Neural cell (in vitro differentiated cells): ENCODE measurements at regions not wholly inside any gene's neighbourhood (a gene's known extent, or its start where the extent isn't known, plus 50 kb on each side); places are given as distances from the start of the nearest gene placed in this dataset.

Experiments used
- H2AFZ ChIP-seq: fragments of 200-600, 300-800 bp; sonication (generic), shearing (Covaris generic); 2 replicates; pipeline ENCODE4 v1.6.0; 2014; ENCODE audit warnings: low read depth, mild to moderate bottlenecking, antibody characterized with exemption, low read length, moderate library complexity
- H3F3A ChIP-seq: fragments of 200-600 bp; shearing (Covaris generic); 2 replicates; pipeline ENCODE4 v1.6.1; 2016; ENCODE audit warnings: mild to moderate bottlenecking, moderate library complexity, mixed read lengths, antibody characterized with exemption, low read length; ENCODE audit not compliant: insufficient read depth, poor library complexity, severe bottlenecking
- H3K27ac ChIP-seq: fragments of 200-600, 300-800 bp; sonication (generic), shearing (Covaris generic); 2 replicates; pipeline ENCODE4 v1.5.1; 2014; ENCODE audit warnings: mild to moderate bottlenecking, low read length, moderate library complexity
- H3K27me3 ChIP-seq: fragments of 300-800, 200-600 bp; sonication (generic), shearing (Covaris generic); 2 replicates; pipeline ENCODE4 v1.6.0; 2014; ENCODE audit warnings: mild to moderate bottlenecking, low read depth, low read length, moderate library complexity; ENCODE audit not compliant: insufficient read depth
- H3K36me3 ChIP-seq: fragments of 300-800, 200-600 bp; sonication (generic), shearing (Covaris generic); 2 replicates; pipeline ENCODE4 v1.5.1; 2014; ENCODE audit warnings: mild to moderate bottlenecking, antibody characterized with exemption, low read length, moderate library complexity; ENCODE audit not compliant: insufficient read depth
- H3K4me2 ChIP-seq: fragments of 300-800, 200-600 bp; sonication (generic), shearing (Covaris generic); 2 replicates; pipeline ENCODE4 v1.6.0; 2014; ENCODE audit warnings: mild to moderate bottlenecking, low read length
- H3K4me3 ChIP-seq: fragments of 300-800, 200-600 bp; sonication (generic), shearing (Covaris generic); 2 replicates; pipeline ENCODE4 v1.5.1; 2014; ENCODE audit warnings: mild to moderate bottlenecking, low read length, moderate library complexity
- H3K79me2 ChIP-seq: fragments of 200-600 bp; shearing (Covaris generic); replicated peaks from 2 replicates; pipeline ENCODE4 v1.6.0; 2014; ENCODE audit warnings: mild to moderate bottlenecking, low read length, moderate library complexity; ENCODE audit not compliant: insufficient read depth
- H3K9ac ChIP-seq: fragments of 300-800, 200-600 bp; sonication (generic), shearing (Covaris generic); 2 replicates; pipeline ENCODE4 v1.6.1; 2016; ENCODE audit warnings: mild to moderate bottlenecking, low read length, mixed read lengths
- H3K9me2 ChIP-seq: fragments of 200-600 bp; shearing (Covaris generic); 2 replicates; pipeline ENCODE4 v1.6.1; 2016; ENCODE audit warnings: mild to moderate bottlenecking, low read length, mixed read lengths; ENCODE audit not compliant: insufficient read depth
- H3K9me3 ChIP-seq: fragments of 200-600, 300-800 bp; sonication (generic), shearing (Covaris generic); 2 replicates; pipeline ENCODE4 v1.6.1; 2016; ENCODE audit warnings: mild to moderate bottlenecking, mixed run types, low read length, moderate library complexity, mixed read lengths
- H4K20me1 ChIP-seq: fragments of 200-600 bp; shearing (Covaris generic); 2 replicates; pipeline ENCODE4 v1.6.1; 2016; ENCODE audit warnings: mild to moderate bottlenecking, mixed run types; ENCODE audit not compliant: insufficient read depth
- CTCF ChIP-seq: fragments of 450-650 bp; IDR thresholded peaks from 2 replicates; pipeline ENCODE4 v1.5.1; 2014; ENCODE audit warnings: antibody characterized with exemption, mild to moderate bottlenecking, moderate library complexity; ENCODE audit not compliant: poor library complexity, severe bottlenecking
- EP300 ChIP-seq: fragments of 450-650 bp; conservative IDR thresholded peaks from 2 replicates; pipeline ENCODE4 v1.6.1; 2014; ENCODE audit warnings: antibody characterized with exemption, mild to moderate bottlenecking, moderate library complexity; ENCODE audit not compliant: poor library complexity, severe bottlenecking
- EZH2 ChIP-seq: fragments of 200-600, 300-800 bp; shearing (Covaris generic), sonication (generic); IDR thresholded peaks from 2 replicates; pipeline ENCODE4 v1.6.1; 2014; ENCODE audit warnings: antibody characterized with exemption, low read length, borderline replicate concordance, mild to moderate bottlenecking; ENCODE audit not compliant: insufficient read depth, poor library complexity, severe bottlenecking
- MXI1 ChIP-seq: fragments of 450-650 bp; conservative IDR thresholded peaks from 2 replicates; pipeline ENCODE4 v1.6.1; 2014; ENCODE audit warnings: antibody characterized with exemption, mild to moderate bottlenecking; ENCODE audit not compliant: poor library complexity, severe bottlenecking
- POLR2AphosphoS5 ChIP-seq: IDR thresholded peaks from 2 replicates; pipeline ENCODE4 v1.6.1; 2012
- RAD21 ChIP-seq: fragments of 450-650 bp; conservative IDR thresholded peaks from 2 replicates; pipeline ENCODE4 v1.6.1; 2014; ENCODE audit warnings: antibody characterized with exemption, mild to moderate bottlenecking, moderate library complexity
- REST ChIP-seq: IDR thresholded peaks from 2 replicates; pipeline ENCODE4 v1.6.1; 2012; ENCODE audit warnings: borderline replicate concordance
- SMC3 ChIP-seq: fragments of 450-650 bp; conservative IDR thresholded peaks from 2 replicates; pipeline ENCODE4 v1.6.1; 2014; ENCODE audit warnings: antibody characterized with exemption, mild to moderate bottlenecking, moderate library complexity; ENCODE audit not compliant: poor library complexity
- TAF1 ChIP-seq: IDR thresholded peaks from 2 replicates; pipeline ENCODE4 v1.6.1; 2012; ENCODE audit warnings: low read depth

- H3K9me2 ChIP-seq: no peaks in the 10 kb centered on the region
- no peaks in the 10 kb centered on the region for H3K9me3 ChIP-seq
- no peaks in the 10 kb centered on the region for H4K20me1 ChIP-seq
- no peaks in the 10 kb centered on the region for H3K36me3 ChIP-seq
- H2AFZ ChIP-seq: no peak overlapping the region
- no peaks in the 10 kb centered on the region for H3K27me3 ChIP-seq
- H3K27ac ChIP-seq: peak overlapping the region; percentile 32
- no peaks in the 10 kb centered on the region for H3F3A ChIP-seq
- no peaks in the 10 kb centered on the region for H3K79me2 ChIP-seq
- TF ChIP-seq TAF1 (no peak), MXI1 (no peak), EZH2 (no peak), POLR2AphosphoS5 (peak; percentile 37), EP300 (no peak), RAD21 (peak; percentile 10), SMC3 (no peak), CTCF (no peak), REST (no peak)
- H3K9ac ChIP-seq: no peak overlapping the region
- no peak overlapping the region for H3K4me3 ChIP-seq
- H3K4me2 ChIP-seq: no peak overlapping the region
These were observed 835.3 kb upstream of the EEF2KMT start for GRCh38 chr16:5932906-5933305.

GRCh38 chr16:5928476-5929065 lies 831.0 kb upstream of the EEF2KMT start:
- H3K9me3 ChIP-seq: no peaks in the 10 kb centered on the region

More at GRCh38 chr16:5928476-5929065, 831.0 kb upstream of the EEF2KMT start:
- H4K20me1 ChIP-seq: no peaks in the 10 kb centered on the region
- H3K27ac ChIP-seq: no peak overlapping the region
- no peaks in the 10 kb centered on the region for H3F3A ChIP-seq
- no peak for TF ChIP-seq RAD21
- TF ChIP-seq MXI1: no peak
- TF ChIP-seq EZH2: no peak
- no peak for TF ChIP-seq SMC3
- TF ChIP-seq EP300: no peak
- no peak for TF ChIP-seq TAF1
- TF ChIP-seq REST: no peak
- TF ChIP-seq CTCF: no peak
- H3K4me2 ChIP-seq: no peak overlapping the region
- H3K27me3 ChIP-seq: no peaks in the 10 kb centered on the region
- no peak overlapping the region for H3K4me3 ChIP-seq
- no peaks in the 10 kb centered on the region for H3K9me2 ChIP-seq
- no peak overlapping the region for H3K9ac ChIP-seq
- no peak overlapping the region for H2AFZ ChIP-seq
- no peaks in the 10 kb centered on the region for H3K79me2 ChIP-seq
- no peaks in the 10 kb centered on the region for H3K36me3 ChIP-seq
